T-cell (primary cell): ENCODE measurements at regions not wholly inside any gene's neighbourhood (a gene's known extent, or its start where the extent isn't known, plus 50 kb on each side); places are given as distances from the start of the nearest gene placed in this dataset.

Experiments used
- ATAC-seq, 4 experiments: fragments of 200-7000 bp in 3 of 4; fragments of 150-1000 bp in 1 of 4; cut with Tn5 transposase; replicated peaks in 1 of 4; 1 replicate in 3 of 4; 2 replicates in 1 of 4; pipeline ENCODE4 v1.10.0; 2021; ENCODE audit warnings: moderate library complexity in 3 of 4, mild to moderate bottlenecking in 2 of 4, moderate number of reproducible peaks in 1 of 4
- CTCF ChIA-PET, 2 donors: fragments of 300-600 bp; sonication (Branson Sonifier 250); formaldehyde crosslinking; loops; one replicate each; lab custom pipeline; 2022; ENCODE audit warnings: antibody characterized with exemption in 2 of 2; lab: Charles Lee
- POLR2A ChIA-PET, 2 donors: fragments of 300-600 bp; sonication (Branson Sonifier 250); formaldehyde crosslinking; loops; one replicate each; lab custom pipeline; 2022; ENCODE audit warnings: antibody characterized with exemption in 2 of 2; lab: Charles Lee
- DNase-seq, 35 experiments: peaks; one replicate each; pipeline versions ENCODE4 v3.0.0 to v3.0.0-alpha.2; 2013 to 2023
- H3K27ac ChIP-seq: one replicate; pipeline ENCODE4 v1.5.1; 2013; ENCODE audit warnings: low read length
- H3K27me3 ChIP-seq, 2 experiments: replicated peaks in 1 of 2; 1 replicate in 1 of 2; 2 replicates in 1 of 2; pipeline versions ENCODE4 v1.6.1 to v1.7.0; 2013; ENCODE audit warnings: low read length in 1 of 2, mixed read lengths in 1 of 2; ENCODE audit not compliant: control insufficient read depth in 2 of 2, insufficient read depth in 2 of 2; ENCODE audit errors: extremely low read depth in 1 of 2
- H3K36me3 ChIP-seq, 2 donors: 1 replicate in 1 of 2; 2 replicates in 1 of 2; pipeline versions ENCODE4 v1.6.1 to v1.7.0; 2013; ENCODE audit warnings: low read length in 1 of 2; ENCODE audit not compliant: control insufficient read depth in 2 of 2, insufficient read depth in 1 of 2; ENCODE audit errors: extremely low read depth in 1 of 2
- H3K4me1 ChIP-seq, 2 experiments: 1 replicate in 1 of 2; 2 replicates in 1 of 2; pipeline versions ENCODE4 v1.6.1 to v1.7.0; 2013; ENCODE audit warnings: low read length in 2 of 2, mixed read lengths in 1 of 2; ENCODE audit not compliant: insufficient read depth in 2 of 2, control insufficient read depth in 1 of 2; ENCODE audit errors: extremely low read depth in 1 of 2
- H3K4me3 ChIP-seq, 2 donors: 1 replicate in 1 of 2; 2 replicates in 1 of 2; pipeline versions ENCODE4 v1.5.1 to v1.7.0; 2013; ENCODE audit warnings: mild to moderate bottlenecking in 2 of 2, low read length in 1 of 2, moderate library complexity in 1 of 2; ENCODE audit not compliant: control insufficient read depth in 1 of 2; ENCODE audit errors: extremely low read depth in 1 of 2
- H3K9me3 ChIP-seq: 2 replicates; pipeline ENCODE4 v1.7.0; 2013
- H3K27ac Mint-ChIP-seq, 2 donors: one replicate each; pipeline ENCODE4 v1.8.0; 2020 to 2021; ENCODE audit warnings: mild to moderate bottlenecking in 2 of 2, mixed read lengths in 2 of 2
- H3K27me3 Mint-ChIP-seq, 2 donors: one replicate each; pipeline ENCODE4 v1.8.0; 2021 to 2022; ENCODE audit warnings: mixed read lengths in 2 of 2
- H3K36me3 Mint-ChIP-seq: one replicate; pipeline ENCODE4 v1.8.0; 2021; ENCODE audit warnings: mixed read lengths
- H3K4me1 Mint-ChIP-seq, 3 donors: one replicate each; pipeline ENCODE4 v1.8.0; 2020 to 2022; ENCODE audit warnings: mixed read lengths in 3 of 3, mild to moderate bottlenecking in 1 of 3
- H3K4me3 Mint-ChIP-seq, 3 donors: one replicate each; pipeline ENCODE4 v1.8.0; 2020 to 2022; ENCODE audit warnings: mild to moderate bottlenecking in 3 of 3, mixed read lengths in 3 of 3, moderate library complexity in 3 of 3
- H3K9me3 Mint-ChIP-seq, 3 donors: one replicate each; pipeline ENCODE4 v1.8.0; 2020 to 2022; ENCODE audit warnings: mixed read lengths in 3 of 3
- WGBS: methylation state at CpG from one replicate; pipeline ENCODE4 v1.1.5; 2013; ENCODE audit warnings: missing lambda C conversion rate; ENCODE audit not compliant: insufficient coverage; 5-methylcytosine and 5-hydroxymethylcytosine counted together

GRCh38 chr3:6098516-6099157 is 762.3 kb upstream of the GRM7 start:
- POLR2A ChIA-PET: no interaction called here
- no peak overlapping the region for H3K27ac ChIP-seq
- H3K27ac Mint-ChIP-seq: no peak overlapping the region
- WGBS: no CpG with 5 or more reads among the region's 3 CpGs
- H3K27me3 Mint-ChIP-seq: no peaks in the 10 kb centered on the region
- no peaks in the 10 kb centered on the region for H3K27me3 ChIP-seq
- no peak overlapping the region for H3K4me3 ChIP-seq
- H3K4me3 Mint-ChIP-seq: no peak overlapping the region
- DNase-seq (no peak), ATAC-seq (no peak)
- H3K36me3 Mint-ChIP-seq: no peaks in the 10 kb centered on the region
- CTCF ChIA-PET: no interaction called here
- H3K4me1 Mint-ChIP-seq: no peaks in the 10 kb centered on the region
- no peaks in the 10 kb centered on the region for H3K36me3 ChIP-seq
- no peaks in the 10 kb centered on the region for H3K9me3 ChIP-seq
- no peaks in the 10 kb centered on the region for H3K4me1 ChIP-seq
- H3K9me3 Mint-ChIP-seq: peaks cover 7 to 10% (median 9%) of the 10 kb centered on the region in 3 donors

- Histone ChIP-seq H3K27me3 (no peaks in the 10 kb centered on the region), H3K9me3 (no peaks in the 10 kb centered on the region), H3K4me1 (no peaks in the 10 kb centered on the region), H3K27ac (no peak overlapping the region), H3K4me3 (no peak overlapping the region), H3K36me3 (no peaks in the 10 kb centered on the region)
- DNase-seq (no peak), ATAC-seq (no peak)
- CTCF ChIA-PET: no interaction called here
- Mint-ChIP-seq H3K4me3 (no peak overlapping the region), H3K36me3 (no peaks in the 10 kb centered on the region), H3K27me3 (no peaks in the 10 kb centered on the region), H3K9me3 (peaks cover 7 to 11% (median 9%) of the 10 kb centered on the region in 3 donors), H3K4me1 (no peaks in the 10 kb centered on the region), H3K27ac (no peak overlapping the region)
- 92% methylated on average over 4 of the region's 5 CpGs for WGBS
- POLR2A ChIA-PET: no interaction called here
Observed at GRCh38 chr3:6099458-6100075, 761.3 kb upstream of the GRM7 start.

- POLR2A ChIA-PET: no interaction called here
- Mint-ChIP-seq H3K4me1 (no peaks in the 10 kb centered on the region), H3K9me3 (peaks cover 9 to 27% (median 21%) of the 10 kb centered on the region in 3 donors), H3K4me3 (no peak overlapping the region), H3K27me3 (no peaks in the 10 kb centered on the region), H3K27ac (no peak overlapping the region), H3K36me3 (no peaks in the 10 kb centered on the region)
- no peaks in the 10 kb centered on the region for H3K36me3 ChIP-seq
- CTCF ChIA-PET: no interaction called here
- no peaks in the 10 kb centered on the region for H3K27me3 ChIP-seq
- ATAC-seq (no peak), DNase-seq (no peak)
- H3K4me3 ChIP-seq: no peak overlapping the region
- H3K27ac ChIP-seq: no peak overlapping the region
- H3K4me1 ChIP-seq: no peaks in the 10 kb centered on the region
- no peaks in the 10 kb centered on the region for H3K9me3 ChIP-seq
Observed at GRCh38 chr3:6105187-6105586, 755.7 kb upstream of the GRM7 start.

- CTCF ChIA-PET: no interaction called here
- Mint-ChIP-seq H3K4me1 (no peaks in the 10 kb centered on the region), H3K27me3 (no peaks in the 10 kb centered on the region), H3K27ac (no peak overlapping the region), H3K9me3 (peaks cover 2 to 22% (median 20%) of the 10 kb centered on the region in 3 donors), H3K4me3 (no peak overlapping the region), H3K36me3 (no peaks in the 10 kb centered on the region)
- DNase-seq (no peak), ATAC-seq (no peak)
- no peak overlapping the region for H3K4me3 ChIP-seq
- no peaks in the 10 kb centered on the region for H3K27me3 ChIP-seq
- no peak overlapping the region for H3K27ac ChIP-seq
- WGBS: no CpG with 5 or more reads among the region's 7 CpGs
- POLR2A ChIA-PET: interaction anchor here in 1 of 2 donors (0.7 kb wide), 1 partner anchor 8 kb away, joined by 3 read pairs; no protein-coding TSS in a partner anchor
- H3K36me3 ChIP-seq: no peaks in the 10 kb centered on the region
- no peaks in the 10 kb centered on the region for H3K9me3 ChIP-seq
- no peaks in the 10 kb centered on the region for H3K4me1 ChIP-seq
Observed at GRCh38 chr3:6108957-6109356, 752.0 kb upstream of the GRM7 start.

GRCh38 chr3:6110451-6110850 is 750.5 kb upstream of the GRM7 start:
- CTCF ChIA-PET: no interaction called here
- Mint-ChIP-seq H3K36me3 (no peaks in the 10 kb centered on the region), H3K27me3 (no peaks in the 10 kb centered on the region), H3K4me3 (no peak overlapping the region), H3K27ac (no peak overlapping the region), H3K9me3 (peaks cover 0 to 16% (median 15%) of the 10 kb centered on the region in 3 donors), H3K4me1 (no peaks in the 10 kb centered on the region)
- WGBS: 50% methylated on average over 3 of the region's 3 CpGs
- H3K9me3 ChIP-seq: no peaks in the 10 kb centered on the region
- no peak for ATAC-seq
- no peaks in the 10 kb centered on the region for H3K27me3 ChIP-seq
- no peaks in the 10 kb centered on the region for H3K36me3 ChIP-seq
- H3K4me1 ChIP-seq: no peaks in the 10 kb centered on the region
- DNase-seq: no peak
- POLR2A ChIA-PET: no interaction called here
- H3K27ac ChIP-seq: no peak overlapping the region
- no peak overlapping the region for H3K4me3 ChIP-seq

- Histone ChIP-seq H3K27ac (no peak overlapping the region), H3K4me3 (no peak overlapping the region), H3K4me1 (no peaks in the 10 kb centered on the region), H3K9me3 (no peaks in the 10 kb centered on the region), H3K36me3 (no peaks in the 10 kb centered on the region), H3K27me3 (no peaks in the 10 kb centered on the region)
- ATAC-seq (no peak), DNase-seq (no peak)
- ChIA-PET CTCF (no interaction called here), POLR2A (no interaction called here)
- Mint-ChIP-seq H3K36me3 (no peaks in the 10 kb centered on the region), H3K27ac (no peak overlapping the region), H3K4me3 (no peak overlapping the region), H3K4me1 (no peaks in the 10 kb centered on the region), H3K27me3 (no peaks in the 10 kb centered on the region), H3K9me3 (peaks cover 0 to 12% (median 6%) of the 10 kb centered on the region in 3 donors)
- WGBS: no CpG with 5 or more reads among the region's 3 CpGs
Observed at GRCh38 chr3:6112546-6112945, 748.4 kb upstream of the GRM7 start.
